GM12872 (cell line): ENCODE measurements at regions not wholly inside any gene's neighbourhood (a gene's known extent, or its start where the extent isn't known, plus 50 kb on each side); places are given as distances from the start of the nearest gene placed in this dataset.

Experiments used
- TF ChIP-seq, protein P1 (sequence below): IDR thresholded peaks from 3 replicates; pipeline ENCODE4 v1.5.1; 2011; ENCODE audit warnings: low read depth, mild to moderate bottlenecking, low read length, moderate library complexity; ENCODE audit not compliant: insufficient read depth

DNA sequence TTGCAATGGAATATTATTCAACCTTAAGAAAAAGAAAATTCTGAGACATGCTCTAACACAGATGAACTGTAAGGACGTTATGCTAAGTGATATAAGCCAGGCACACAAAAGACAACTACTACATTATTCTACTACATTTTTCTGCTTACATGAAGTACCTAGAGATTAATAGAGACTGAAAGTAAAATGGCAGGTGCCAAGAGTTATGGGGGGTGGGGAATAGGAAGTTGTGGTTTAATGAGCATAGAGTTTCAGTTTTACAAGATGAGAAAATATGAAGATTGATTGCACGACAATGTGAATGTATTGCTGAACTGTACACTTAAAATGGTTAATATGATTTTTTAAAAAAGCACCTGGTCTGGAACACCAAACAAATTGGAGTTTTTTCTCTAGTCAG lies 1231.6 kb upstream of the DDX18 start:
- TF ChIP-seq, protein P1, sequence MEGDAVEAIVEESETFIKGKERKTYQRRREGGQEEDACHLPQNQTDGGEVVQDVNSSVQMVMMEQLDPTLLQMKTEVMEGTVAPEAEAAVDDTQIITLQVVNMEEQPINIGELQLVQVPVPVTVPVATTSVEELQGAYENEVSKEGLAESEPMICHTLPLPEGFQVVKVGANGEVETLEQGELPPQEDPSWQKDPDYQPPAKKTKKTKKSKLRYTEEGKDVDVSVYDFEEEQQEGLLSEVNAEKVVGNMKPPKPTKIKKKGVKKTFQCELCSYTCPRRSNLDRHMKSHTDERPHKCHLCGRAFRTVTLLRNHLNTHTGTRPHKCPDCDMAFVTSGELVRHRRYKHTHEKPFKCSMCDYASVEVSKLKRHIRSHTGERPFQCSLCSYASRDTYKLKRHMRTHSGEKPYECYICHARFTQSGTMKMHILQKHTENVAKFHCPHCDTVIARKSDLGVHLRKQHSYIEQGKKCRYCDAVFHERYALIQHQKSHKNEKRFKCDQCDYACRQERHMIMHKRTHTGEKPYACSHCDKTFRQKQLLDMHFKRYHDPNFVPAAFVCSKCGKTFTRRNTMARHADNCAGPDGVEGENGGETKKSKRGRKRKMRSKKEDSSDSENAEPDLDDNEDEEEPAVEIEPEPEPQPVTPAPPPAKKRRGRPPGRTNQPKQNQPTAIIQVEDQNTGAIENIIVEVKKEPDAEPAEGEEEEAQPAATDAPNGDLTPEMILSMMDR: no peak

GRCh38 chr2:116585669-116586327 lies 1228.7 kb upstream of the DDX18 start:
- TF ChIP-seq, protein P1: no peak

GRCh38 chr2:116586328-116586689 lies 1228.2 kb upstream of the DDX18 start:
- TF ChIP-seq, protein P1: no peak
